ENCODE measurements at regions not wholly inside any gene's neighbourhood (a gene's known extent, or its start where the extent isn't known, plus 50 kb on each side); places are given as distances from the start of the nearest gene placed in this dataset.

GRCh38 chr11:106475181-106475580, 397.7 kb downstream of the AASDHPPT start:
- Histone ChIP-seq H4K20me1 (no peaks in the 10 kb centered on the region), H3K36me3 (no peaks in the 10 kb centered on the region), H3K4me2 (no peak overlapping the region), H3K9me3 (replicated peaks in 1 of 11) (peaks cover 0 to 6% (median 0%) of the 10 kb centered on the region in 11 experiments; a peak in 1 of 22 replicates), H3K27me3 (no peaks in the 10 kb centered on the region), H3K27ac (no peak overlapping the region), H3K9ac (no peak overlapping the region), H3K4me1 (no peaks in the 10 kb centered on the region), H3K4me3 (no peak overlapping the region)
- no peak for TF ChIP-seq Cebpa-rat (IDR thresholded peaks at IDR 0.05)

- Histone ChIP-seq H3K27ac (no peak overlapping the region), H3K4me1 (no peaks in the 10 kb centered on the region), H3K4me2 (no peak overlapping the region), H4K20me1 (no peaks in the 10 kb centered on the region), H3K36me3 (no peaks in the 10 kb centered on the region), H3K27me3 (no peaks in the 10 kb centered on the region), H3K9me3 (replicated peaks in 1 of 11) (peaks cover 0 to 6% (median 0%) of the 10 kb centered on the region in 11 experiments; a peak in 1 of 22 replicates), H3K4me3 (no peak overlapping the region), H3K9ac (no peak overlapping the region)
- no peak for TF ChIP-seq Cebpa-rat (IDR thresholded peaks at IDR 0.05)
Observed at GRCh38 chr11:106477776-106478175, 400.3 kb downstream of the AASDHPPT start.

- Histone ChIP-seq H4K20me1 (no peaks in the 10 kb centered on the region), H3K36me3 (no peaks in the 10 kb centered on the region), H3K27ac (no peak overlapping the region), H3K9ac (no peak overlapping the region), H3K4me3 (no peak overlapping the region), H3K27me3 (no peaks in the 10 kb centered on the region), H3K4me2 (no peak overlapping the region), H3K4me1 (no peaks in the 10 kb centered on the region), H3K9me3 (replicated peaks in 1 of 11) (peaks cover 0 to 2% (median 0%) of the 10 kb centered on the region in 11 experiments; a peak in 1 of 22 replicates)
- TF ChIP-seq Cebpa-rat (IDR thresholded peaks at IDR 0.05): no peak
Observed at GRCh38 chr11:106479646-106480045, 402.2 kb downstream of the AASDHPPT start.

GRCh38 chr11:106480581-106481190, 403.2 kb downstream of the AASDHPPT start:
- Histone ChIP-seq H3K27ac (no peak overlapping the region), H3K9me3 (replicated peaks in 1 of 11) (no peaks in the 10 kb centered on the region), H3K9ac (no peak overlapping the region), H4K20me1 (no peaks in the 10 kb centered on the region), H3K4me1 (no peaks in the 10 kb centered on the region), H3K4me3 (no peak overlapping the region), H3K27me3 (no peaks in the 10 kb centered on the region), H3K4me2 (no peak overlapping the region), H3K36me3 (no peaks in the 10 kb centered on the region)
- no peak for TF ChIP-seq Cebpa-rat (IDR thresholded peaks at IDR 0.05)

- Histone ChIP-seq H3K36me3 (no peaks in the 10 kb centered on the region), H3K4me1 (no peaks in the 10 kb centered on the region), H3K27me3 (no peaks in the 10 kb centered on the region), H3K9ac (no peak overlapping the region), H3K4me2 (no peak overlapping the region), H4K20me1 (no peaks in the 10 kb centered on the region), H3K4me3 (no peak overlapping the region), H3K9me3 (replicated peaks in 1 of 11) (no peaks in the 10 kb centered on the region), H3K27ac (no peak overlapping the region)
- TF ChIP-seq Cebpa-rat (IDR thresholded peaks at IDR 0.05): no peak
Observed at GRCh38 chr11:106482917-106483785, 405.7 kb downstream of the AASDHPPT start.

- Histone ChIP-seq H3K27me3 (no peaks in the 10 kb centered on the region), H3K9ac (no peak overlapping the region), H3K36me3 (no peaks in the 10 kb centered on the region), H3K4me3 (no peak overlapping the region), H3K4me2 (no peak overlapping the region), H3K27ac (no peak overlapping the region), H4K20me1 (no peaks in the 10 kb centered on the region), H3K9me3 (replicated peaks in 1 of 11) (no peaks in the 10 kb centered on the region), H3K4me1 (no peaks in the 10 kb centered on the region)
- no peak for TF ChIP-seq Cebpa-rat (IDR thresholded peaks at IDR 0.05)
Observed at GRCh38 chr11:106491751-106492150, 414.3 kb downstream of the AASDHPPT start.

- H4K20me1 ChIP-seq: no peaks in the 10 kb centered on the region
- H3K4me1 ChIP-seq: no peaks in the 10 kb centered on the region
- H3K27ac ChIP-seq: no peak overlapping the region
- no peak overlapping the region for H3K4me3 ChIP-seq
- no peak for TF ChIP-seq Cebpa-rat (IDR thresholded peaks at IDR 0.05)
- H3K9ac ChIP-seq: no peak overlapping the region
- H3K36me3 ChIP-seq: no peaks in the 10 kb centered on the region
- no peaks in the 10 kb centered on the region for H3K9me3 ChIP-seq (replicated peaks in 1 of 11)
- H3K4me2 ChIP-seq: no peak overlapping the region
- no peaks in the 10 kb centered on the region for H3K27me3 ChIP-seq
Observed at GRCh38 chr11:106493751-106494150, 416.3 kb downstream of the AASDHPPT start.

- Histone ChIP-seq H3K9ac (no peak overlapping the region), H3K4me2 (no peak overlapping the region), H3K27me3 (no peaks in the 10 kb centered on the region), H3K9me3 (replicated peaks in 1 of 11) (no peaks in the 10 kb centered on the region), H3K4me1 (no peaks in the 10 kb centered on the region), H4K20me1 (no peaks in the 10 kb centered on the region), H3K4me3 (no peak overlapping the region), H3K36me3 (no peaks in the 10 kb centered on the region), H3K27ac (no peak overlapping the region)
- TF ChIP-seq Cebpa-rat (IDR thresholded peaks at IDR 0.05): no peak
Observed at GRCh38 chr11:106495046-106495445, 417.6 kb downstream of the AASDHPPT start.

GRCh38 chr11:106496677-106497076, 419.2 kb downstream of the AASDHPPT start:
- H3K9me3 ChIP-seq (replicated peaks in 1 of 11): no peaks in the 10 kb centered on the region
- H3K36me3 ChIP-seq: no peaks in the 10 kb centered on the region
- H3K9ac ChIP-seq: no peak overlapping the region

GRCh38 chr11:106497321-106497720, 419.9 kb downstream of the AASDHPPT start:
- TF ChIP-seq Cebpa-rat (IDR thresholded peaks at IDR 0.05): no peak
- Histone ChIP-seq H3K4me2 (no peak overlapping the region), H3K36me3 (no peaks in the 10 kb centered on the region), H4K20me1 (no peaks in the 10 kb centered on the region), H3K9me3 (replicated peaks in 1 of 11) (no peaks in the 10 kb centered on the region), H3K9ac (no peak overlapping the region), H3K27me3 (no peaks in the 10 kb centered on the region), H3K4me1 (no peaks in the 10 kb centered on the region), H3K4me3 (no peak overlapping the region), H3K27ac (no peak overlapping the region)

More at GRCh38 chr11:106496677-106497076, 419.2 kb downstream of the AASDHPPT start:
- TF ChIP-seq Cebpa-rat (IDR thresholded peaks at IDR 0.05): no peak
- Histone ChIP-seq H3K4me3 (no peak overlapping the region), H3K4me1 (no peaks in the 10 kb centered on the region), H4K20me1 (no peaks in the 10 kb centered on the region), H3K27me3 (no peaks in the 10 kb centered on the region), H3K27ac (no peak overlapping the region), H3K4me2 (no peak overlapping the region)
